Glomerular visceral epithelial cell (primary cell): ENCODE measurements at regions not wholly inside any gene's neighbourhood (a gene's known extent, or its start where the extent isn't known, plus 50 kb on each side); places are given as distances from the start of the nearest gene placed in this dataset.
A peak's percentile ranks its signal among the peaks of the same experiment; 100 is the strongest.

Experiments used
- DNase-seq: peaks from one replicate; pipeline ENCODE4 v3.0.0-alpha.2; 2016; ENCODE audit errors: extremely low spot score

DNA sequence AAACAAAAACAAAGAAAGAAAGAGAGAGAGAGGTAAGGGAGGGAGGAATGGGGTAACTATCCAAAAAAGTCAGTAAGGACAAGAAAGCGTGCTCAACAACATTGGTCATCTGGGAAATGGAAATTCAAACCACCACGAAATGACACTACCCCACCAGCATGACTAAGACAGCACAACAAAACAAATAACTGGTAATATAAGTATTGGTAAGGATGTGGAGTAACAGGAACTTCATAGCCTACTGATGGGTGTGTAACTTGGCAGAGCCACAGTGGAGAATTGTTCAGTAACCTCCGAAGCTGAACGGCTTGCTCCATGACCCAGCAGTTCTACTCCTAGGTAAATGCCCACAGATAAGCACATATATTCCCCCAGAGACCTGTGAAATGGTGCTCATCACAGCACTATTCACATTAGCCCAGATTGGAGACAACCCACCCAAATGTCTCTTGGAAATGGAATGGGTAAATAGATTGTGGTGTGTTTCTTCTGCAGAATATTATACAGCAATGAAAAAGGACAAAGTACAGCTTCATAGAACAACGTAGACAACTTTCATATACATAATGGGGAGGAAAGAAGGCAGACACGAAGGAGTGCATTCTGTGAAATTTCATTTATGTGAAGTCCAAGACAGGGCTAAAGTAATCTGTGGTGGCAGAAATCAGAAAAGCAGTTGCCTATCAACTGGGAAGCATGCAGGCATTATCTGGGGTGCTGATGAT is 95.5 kb upstream of the ATP6AP2 start:
- DNase-seq, result no peak

DNA sequence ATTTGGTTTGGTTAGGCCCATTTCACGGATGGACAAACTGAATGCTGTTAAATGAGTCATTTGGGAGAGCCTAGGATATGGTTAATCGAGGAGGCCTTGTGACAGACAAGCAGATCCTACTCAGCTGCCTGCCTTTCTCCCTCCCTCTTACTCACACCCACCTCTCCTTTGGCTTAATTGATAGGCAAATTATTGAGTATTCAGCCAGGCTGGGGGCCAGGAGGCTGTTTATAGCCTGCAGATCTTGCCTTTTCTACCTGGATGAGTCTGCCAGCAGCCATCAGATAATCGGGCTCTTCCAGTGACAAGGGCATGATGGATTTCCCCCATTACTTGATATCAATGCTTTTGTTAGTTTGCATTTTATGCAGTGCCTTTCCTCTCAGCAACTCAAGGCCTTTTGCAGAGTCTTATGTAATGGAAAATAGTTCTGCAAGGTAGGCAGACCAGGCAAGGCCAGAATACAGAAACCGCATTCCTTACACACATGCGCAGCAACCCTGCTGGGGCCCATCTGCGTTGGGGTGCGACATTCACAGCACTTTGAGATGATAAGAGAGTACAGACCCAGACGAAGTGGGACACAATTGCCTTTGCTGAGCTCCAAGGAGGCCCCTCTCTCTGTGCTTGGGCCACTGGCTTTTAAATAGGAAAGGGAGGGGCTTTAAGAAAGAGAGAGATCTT is 96.2 kb upstream of the ATP6AP2 start:
- no peak for DNase-seq

DNA sequence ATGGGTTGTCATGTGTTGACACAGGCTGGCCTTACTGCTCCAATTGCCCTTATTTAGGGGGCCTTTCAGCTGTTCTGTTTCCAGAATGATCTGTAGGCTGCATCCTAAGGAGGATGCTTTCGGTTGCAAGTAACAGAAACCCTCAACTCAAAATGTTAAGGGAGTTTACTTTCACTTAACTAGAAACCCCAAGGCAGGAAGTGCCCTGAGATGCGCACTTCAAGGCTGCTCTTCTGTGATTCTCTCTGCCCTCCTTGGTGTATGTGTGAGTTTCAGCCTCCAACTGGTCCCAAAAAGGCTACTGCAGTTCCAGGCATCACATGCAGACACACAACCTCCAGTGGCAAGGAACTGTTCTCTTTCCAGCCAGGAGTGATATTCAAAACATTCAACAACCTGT is 97.3 kb upstream of the ATP6AP2 start:
- no peak for DNase-seq

DNA sequence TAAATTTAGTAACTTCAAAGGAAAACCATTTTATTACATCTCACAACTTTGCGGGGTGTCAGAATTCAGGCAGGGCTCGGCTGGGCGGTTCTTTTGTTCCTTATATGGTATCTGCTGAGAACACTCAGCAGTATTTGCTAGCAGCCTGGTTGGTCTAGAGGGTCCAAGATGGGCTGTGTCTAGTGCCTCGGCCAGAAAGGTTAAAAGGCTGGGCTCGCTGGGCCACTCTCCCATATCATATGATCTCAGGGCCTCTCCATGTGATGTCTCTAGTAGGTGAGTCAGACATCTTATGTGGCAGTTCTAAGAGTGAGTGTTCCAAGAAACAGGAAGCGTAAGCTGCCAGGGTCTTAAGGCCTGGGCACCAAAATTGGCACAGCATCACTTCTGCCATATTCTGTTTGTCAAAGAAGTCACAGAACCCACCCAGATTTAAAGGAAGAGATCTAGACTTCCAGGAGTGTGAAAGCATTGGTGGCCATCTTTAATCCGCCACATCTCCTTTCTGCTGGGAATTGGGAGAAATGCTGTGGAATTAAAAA is 100.9 kb upstream of the ATP6AP2 start:
- DNase-seq, result no peak

DNA sequence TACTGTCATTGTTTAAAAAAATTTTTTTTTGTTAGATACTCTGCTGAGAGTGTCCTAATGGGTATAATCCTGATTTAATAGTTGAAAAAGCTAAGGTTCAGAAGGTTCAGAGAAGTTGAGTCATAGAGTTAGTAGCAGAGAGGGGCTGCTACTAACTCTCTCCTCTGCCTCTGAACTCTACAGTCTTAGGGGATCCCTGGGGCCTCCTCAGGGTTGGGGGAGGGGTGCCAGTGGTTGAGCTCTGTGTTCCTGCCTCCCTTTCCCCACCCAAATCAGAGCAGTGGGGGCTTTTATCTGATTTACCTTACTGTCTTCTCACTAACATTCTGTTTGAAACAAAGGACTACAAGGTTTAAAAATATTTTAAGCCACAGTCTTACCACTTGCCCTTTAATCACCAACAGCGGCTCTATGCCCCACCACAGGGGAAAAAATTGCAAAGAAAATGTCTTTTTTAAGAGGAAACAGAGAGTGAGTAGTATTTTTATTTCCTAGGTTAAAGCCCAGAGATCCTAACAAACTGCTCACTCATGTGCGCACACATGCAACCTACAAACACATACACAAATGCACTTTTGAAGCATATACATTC is 102.2 kb upstream of the ATP6AP2 start:
- no peak for DNase-seq

DNA sequence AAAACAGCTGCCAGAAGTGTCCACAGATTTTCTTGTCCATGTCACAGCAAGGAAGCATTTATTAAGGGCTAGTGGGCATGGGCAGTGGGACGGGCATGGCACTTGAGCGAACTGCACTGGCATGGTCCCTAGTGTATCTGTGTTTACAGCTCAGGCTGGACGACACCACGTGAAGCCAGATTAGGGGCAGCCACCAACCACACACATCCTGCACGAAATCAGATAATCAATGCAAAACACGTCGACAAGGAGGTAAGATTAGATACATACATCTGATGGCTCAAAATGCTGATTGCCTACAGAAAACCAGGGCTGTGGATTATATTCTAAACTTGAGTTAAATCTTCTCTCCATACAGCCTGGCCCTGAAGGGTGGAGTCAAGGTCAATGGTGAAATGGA is 103.8 kb upstream of the ATP6AP2 start:
- no peak for DNase-seq

DNA sequence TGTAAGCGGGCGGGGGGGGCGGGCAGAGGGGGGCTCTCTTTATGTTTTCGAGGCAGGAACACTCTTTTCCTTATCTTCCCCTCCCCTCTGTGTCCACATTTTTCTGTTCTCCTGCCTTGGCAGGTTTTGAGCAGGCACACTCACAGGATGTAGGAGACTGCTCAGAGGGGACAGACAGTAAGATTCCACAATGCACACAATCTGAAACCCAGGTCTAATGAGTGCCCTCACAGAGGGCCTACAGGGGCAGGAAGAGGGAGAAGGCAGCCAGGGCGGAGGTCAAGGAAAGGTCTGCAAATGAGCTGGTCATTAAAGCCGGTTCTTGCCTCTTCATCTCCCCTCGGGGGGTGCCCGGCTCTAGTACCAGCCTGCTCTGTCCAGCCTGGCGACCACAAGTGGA is 106.1 kb upstream of the ATP6AP2 start:
- no peak for DNase-seq

DNA sequence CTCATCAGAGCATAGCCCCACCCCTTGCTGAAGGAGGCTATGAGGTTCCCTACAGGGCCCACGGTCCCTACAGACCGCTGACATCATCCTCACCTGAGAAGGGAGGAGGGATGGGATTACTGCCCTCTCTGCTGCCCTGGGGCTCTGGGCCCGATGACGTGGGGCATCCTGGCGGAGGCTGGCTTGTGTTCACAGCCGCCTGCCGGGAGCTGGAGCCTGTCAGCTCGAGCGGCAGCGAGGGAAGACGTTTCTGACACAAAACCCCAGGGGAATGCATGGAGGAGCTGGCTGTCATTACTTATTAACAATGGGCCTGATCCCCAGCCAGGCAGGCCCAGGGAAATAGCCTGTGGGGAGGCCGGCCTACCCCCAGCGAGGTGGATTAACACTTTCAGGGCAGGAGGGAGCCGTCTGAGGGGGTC is 106.6 kb upstream of the ATP6AP2 start:
- DNase-seq, result peak; percentile 90

DNA sequence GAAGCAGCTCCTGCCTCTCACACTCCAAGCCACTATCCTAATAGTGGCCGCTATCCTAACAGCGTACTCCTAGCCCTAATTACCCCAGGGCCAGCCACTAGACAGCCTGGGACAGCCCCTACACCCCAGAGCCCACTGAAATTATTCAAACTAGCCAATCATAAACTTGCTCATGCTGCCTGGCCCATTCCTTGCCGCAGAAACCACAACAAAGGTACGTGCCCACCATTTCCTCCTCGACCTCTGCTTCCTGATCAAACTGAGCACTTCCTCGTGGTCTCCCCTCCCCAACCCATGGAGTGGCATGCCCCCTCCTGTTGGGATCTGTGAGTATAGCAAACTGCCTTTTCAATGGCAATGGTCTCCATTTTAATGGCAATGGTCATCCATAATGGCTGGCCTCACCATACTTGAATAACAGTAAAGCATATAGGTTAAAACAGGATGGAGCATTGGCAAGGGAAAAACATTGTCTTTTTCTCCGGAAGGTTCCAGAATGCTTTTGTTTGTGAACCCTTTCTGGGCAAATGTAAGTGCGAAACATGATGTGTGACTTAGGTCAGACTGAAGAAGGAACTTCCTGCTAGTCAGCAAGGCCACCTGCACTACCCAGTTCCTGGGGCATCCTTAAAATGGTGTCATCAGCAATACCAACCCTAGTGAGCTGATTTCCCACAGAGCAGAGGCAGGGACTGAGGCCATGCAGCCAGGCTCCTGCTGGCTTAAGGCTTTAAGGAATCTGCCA is 107.1 kb upstream of the ATP6AP2 start:
- DNase-seq, result no peak

DNA sequence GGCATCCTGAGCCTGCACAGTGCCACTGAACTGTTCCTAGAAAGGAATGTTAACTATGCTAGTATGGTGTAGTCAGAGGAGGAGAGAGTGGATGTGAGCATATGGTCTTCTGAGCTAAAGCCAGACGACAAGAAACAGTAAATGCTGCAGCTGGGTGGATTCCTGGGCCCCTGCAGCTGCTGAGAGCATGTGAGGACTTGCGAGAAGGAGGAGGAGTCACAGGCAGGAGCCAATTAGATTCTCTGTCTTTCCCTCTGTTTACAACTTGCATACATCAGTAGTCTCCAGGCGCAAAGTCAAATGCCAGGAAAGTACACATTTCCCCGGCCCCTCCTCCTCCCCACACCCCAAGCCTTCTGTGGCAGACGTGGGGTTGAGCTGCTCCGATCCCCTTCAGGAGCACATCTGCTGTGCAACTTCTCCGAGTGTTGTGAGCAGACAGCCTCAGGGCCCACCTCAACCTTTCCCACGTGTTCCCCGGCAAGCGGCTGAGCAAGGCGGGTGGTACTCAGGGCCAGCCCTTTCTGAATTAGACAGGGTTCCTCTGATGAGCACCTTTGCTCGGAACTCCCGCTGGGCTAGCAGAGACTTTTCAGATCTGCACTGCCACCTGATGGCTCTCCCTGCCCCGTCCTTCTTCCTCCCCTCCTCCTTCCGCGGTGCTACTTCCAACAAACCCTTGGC is 108.7 kb upstream of the ATP6AP2 start:
- peak; percentile 82 for DNase-seq

DNA sequence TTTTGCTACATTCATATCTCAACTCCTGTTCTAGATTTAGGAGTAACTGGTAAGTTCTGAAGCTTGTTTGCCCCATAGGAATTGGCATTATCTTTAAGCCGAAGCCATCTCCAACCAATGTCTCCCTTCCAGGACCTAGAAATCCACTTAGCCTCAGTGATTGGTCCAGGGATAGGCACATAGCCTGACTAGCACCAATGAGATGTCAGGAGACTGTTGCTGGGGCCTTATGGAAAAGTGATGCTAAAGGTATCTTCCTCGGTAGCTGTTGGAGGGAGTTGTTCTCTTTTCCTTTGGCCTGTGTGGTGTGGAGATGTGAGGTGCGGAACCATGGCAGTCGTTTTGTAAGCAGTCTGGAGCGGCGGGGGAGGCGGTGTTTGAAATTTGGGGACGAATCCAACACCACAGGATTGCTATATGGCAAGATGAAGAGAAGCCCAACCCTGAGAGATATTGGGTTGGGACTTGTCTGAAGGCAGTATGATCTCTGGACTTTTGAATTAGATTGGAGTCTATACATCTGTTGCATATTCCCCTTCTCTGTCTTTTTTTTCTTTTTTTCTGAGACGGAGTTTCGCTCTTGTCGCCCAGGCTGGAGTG is 109.8 kb upstream of the ATP6AP2 start:
- peak; percentile 4 for DNase-seq

DNA sequence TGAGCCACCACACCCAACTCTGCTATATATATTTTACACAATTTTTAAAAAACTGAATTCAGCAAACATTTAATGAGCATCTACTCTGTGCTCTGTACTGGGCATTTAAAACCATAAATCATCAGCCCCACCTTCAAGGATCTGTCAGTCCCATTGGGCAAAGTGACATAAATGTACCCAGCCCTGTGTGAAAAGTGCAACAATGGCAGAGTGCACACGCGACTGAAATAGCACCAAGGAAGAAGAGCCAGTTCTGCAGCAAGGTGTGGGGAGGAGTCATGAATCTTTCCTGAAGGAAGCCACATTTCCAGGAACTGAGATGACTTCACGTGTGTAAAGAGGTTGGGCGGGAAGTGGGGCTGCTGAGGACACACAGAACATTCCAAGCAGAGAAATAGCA is 111.5 kb upstream of the ATP6AP2 start:
- no peak for DNase-seq

DNA sequence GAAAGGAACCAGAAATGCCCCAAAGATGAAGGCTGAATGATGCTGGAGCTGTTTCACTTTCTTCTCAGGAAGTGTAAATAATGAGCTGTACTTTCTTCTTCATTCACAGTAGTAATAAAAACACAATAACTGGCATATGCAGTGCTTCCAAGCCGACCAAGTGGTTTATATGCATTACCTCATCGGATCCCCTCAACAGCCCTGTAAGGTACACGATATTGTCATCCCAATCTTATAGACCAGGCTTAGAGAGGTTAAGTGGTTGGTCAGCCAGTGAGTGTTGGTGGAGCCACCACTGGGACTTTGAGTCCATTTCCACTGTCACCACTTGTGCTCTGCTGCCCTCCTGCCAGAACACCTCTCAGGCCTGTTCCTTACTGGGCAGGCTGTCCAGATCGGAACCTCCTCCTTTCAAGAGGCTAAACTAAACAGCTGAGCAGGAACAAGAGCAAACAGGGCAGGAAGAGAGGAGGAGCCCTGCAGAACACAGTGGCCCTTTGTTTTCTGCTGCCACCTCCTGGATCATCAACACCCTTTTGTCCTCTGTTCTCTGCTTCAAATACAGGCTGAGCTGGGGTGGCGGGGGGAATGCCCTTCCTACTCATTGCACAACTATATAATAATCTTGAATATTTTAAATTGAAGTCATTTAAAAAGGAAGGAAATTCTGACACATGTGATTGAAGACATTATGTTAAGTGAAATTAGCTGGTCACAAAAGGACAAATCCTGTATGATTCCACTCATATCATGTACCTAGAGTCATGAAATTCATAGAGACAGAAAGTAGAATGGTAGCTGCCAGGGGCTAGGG is 112.5 kb upstream of the ATP6AP2 start:
- peak; percentile 56 for DNase-seq

DNA sequence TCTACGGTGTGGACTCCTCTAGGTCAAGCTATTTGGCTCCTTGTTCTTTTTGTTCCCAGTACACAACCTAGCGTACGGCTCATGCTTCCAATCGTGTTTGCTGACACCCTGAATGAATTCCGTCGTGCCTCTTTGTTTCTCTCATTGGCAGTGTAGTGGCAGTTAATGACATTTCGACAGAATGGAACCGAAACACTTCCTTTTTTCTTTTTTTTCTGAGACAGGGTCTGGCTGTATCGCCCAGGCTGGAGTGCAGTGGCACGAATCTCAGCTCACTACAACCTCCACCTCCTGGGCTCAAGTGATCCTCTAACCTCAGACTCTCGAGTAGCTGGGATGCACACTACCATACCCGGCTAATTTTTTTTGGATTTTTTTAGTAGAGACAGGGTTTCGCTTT is 113.3 kb upstream of the ATP6AP2 start:
- no peak for DNase-seq

DNA sequence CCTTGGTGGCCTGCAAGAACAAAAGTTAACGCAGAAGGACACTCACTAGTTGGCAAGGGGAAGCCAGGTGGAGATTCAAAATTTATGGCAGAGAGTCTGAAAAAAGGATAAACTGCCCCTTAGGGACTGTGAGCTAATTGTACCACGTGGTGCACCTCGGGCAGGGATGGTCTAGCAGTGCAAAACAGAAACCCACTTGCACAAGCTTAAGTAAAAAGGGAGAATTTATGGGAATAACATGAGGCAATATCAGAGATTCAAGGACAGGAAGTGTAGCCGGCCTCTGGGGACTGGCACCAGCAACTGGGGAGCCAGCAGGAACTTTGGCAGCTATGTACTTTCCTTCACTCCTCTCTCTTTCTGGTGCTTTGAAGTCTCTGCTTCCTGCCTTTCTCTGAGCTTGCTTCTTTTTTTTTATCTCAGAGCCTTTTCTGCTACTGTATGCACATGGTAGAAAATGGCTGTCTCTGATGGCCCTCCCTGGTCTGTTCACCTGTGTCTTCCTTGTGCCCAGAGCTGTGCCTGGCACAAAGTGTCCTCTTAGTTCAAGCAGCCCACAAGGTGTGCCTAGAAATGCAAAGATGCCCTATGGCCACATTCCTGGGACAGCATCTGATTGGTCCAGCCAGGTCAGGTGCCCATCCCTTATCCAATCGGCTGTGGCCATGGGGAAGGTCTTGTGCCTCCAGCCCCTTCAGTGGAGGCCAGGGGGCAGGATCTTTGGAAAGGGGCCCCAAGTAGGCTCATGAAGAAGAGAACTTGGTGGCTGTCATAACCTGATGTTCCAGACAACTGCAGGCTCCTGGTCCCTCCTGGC is 114.8 kb upstream of the ATP6AP2 start:
- DNase-seq, result no peak

DNA sequence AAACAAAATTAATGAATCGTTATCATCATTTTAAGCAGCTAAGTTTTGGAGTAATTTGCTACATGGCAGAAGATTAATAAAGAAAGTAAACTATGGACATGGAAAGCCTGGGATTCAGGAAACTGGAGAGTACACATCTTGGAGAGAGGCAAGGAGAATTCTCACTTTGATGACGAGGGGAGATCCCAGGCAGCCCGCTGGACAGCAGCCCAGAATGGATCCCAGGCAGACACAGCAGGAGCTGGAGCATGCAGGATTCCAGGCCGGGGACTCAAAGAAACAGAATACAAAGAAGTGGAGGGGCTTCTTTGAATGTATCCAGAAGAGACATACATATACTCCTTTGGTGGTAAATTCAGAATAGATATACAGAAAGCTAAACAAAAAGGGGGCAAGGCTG is 118.0 kb upstream of the ATP6AP2 start:
- no peak for DNase-seq

DNA sequence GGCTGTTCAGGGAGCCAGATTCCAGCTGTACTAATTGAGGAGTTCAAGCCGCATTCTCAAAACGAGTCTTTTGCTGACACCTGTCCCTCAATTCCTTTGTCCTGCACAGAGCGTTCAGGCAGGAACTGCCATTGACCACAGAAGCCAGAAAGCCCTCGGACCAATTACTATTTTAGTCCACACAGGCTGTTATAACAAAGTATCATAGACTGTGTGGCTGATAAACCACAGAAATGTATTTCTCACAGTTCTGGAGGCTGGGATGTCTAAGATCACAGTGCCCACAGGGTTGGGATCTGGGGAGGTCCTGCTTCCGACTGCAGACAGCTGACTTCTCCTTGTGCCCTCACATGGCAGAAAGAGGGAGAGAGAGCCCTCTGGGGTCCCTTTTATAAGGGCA is 119.8 kb upstream of the ATP6AP2 start:
- DNase-seq, result peak; percentile 56

DNA sequence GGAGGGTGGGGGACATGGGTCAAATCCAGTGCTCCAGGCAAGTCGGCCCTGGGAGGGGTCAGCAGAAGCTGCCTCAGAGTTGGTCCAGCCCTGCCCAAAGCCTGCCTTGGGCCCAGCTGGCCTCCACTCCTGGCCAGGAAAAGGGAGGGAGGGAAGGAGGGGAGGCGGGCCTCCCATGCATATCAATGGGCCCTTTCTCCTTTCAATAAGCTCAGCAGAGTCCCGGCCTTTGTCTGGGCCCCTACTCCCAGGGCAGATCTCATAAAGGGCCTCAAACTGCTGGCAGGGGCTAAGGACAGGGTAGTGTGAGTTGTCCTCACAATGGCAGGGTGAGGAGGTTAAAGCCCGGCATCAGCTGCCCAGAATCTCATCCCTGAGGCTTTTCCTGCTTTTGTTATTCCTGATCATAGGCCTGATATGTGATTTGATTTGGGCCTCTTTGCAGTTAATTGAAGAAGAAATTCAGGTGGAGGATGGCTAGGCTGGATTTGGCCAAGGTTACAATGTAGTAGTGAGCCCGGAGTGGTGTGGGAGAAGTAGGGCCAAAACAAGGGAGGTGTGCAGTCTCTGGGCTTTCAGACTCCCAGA is 121.1 kb upstream of the ATP6AP2 start:
- no peak for DNase-seq

DNA sequence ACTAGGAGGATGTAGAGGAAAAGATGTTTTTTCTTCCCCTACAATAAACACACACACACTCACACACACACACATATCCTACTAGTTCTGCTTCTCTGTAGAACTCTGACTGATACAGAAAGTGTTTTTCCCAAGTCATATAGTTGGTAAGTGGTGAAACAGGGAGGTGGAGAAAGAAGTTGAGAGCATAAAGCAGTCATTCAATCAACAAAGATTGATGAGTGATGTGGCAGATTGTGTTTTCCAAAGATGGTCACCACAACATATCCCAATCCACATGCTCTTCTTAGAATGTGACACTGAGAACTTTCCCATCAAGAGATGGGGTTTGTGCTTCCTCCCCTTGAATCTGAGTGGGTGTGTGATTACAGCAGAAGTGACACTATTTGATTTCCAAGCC is 123.4 kb upstream of the ATP6AP2 start:
- DNase-seq, result no peak
